ENCODE measurements at regions not wholly inside any gene's neighbourhood (a gene's known extent, or its start where the extent isn't known, plus 50 kb on each side); places are given as distances from the start of the nearest gene placed in this dataset.

- in situ Hi-C loops (cut with HindIII; ENCODE audit: extremely low pct_ligation_motif_present, low pct_unique_long_range_greater_than_20kb), result no loop called here
- no TSS peak for BruUV-seq (replicated peaks)
- no peaks in the 10 kb centered on the region for H3K27me3 ChIP-seq (ENCODE audit: control insufficient read depth in 1 of 2, insufficient read depth in 2 of 2, low read length in 2 of 2)
- intact Hi-C loops (cut with micrococcal nuclease; ENCODE audit: unreplicated experiment), result no loop called here
- H3K4me2 ChIP-seq (ENCODE audit: low read depth, low read length), result no peak overlapping the region
- H3K9me3 ChIP-seq (ENCODE audit: low read length), result no peaks in the 10 kb centered on the region
- ChIA-PET CTCF (ENCODE audit: low intra/inter-chr PET ratio, low total read pairs) (no interaction called here), POLR2A (no interaction called here)
- no peak for FAIRE-seq
- no peak for DNase-seq (ENCODE audit: low spot score)
- H4K20me1 ChIP-seq (ENCODE audit: insufficient read depth, low read length), result no peaks in the 10 kb centered on the region
- 11% methylated on average over 7 of the region's 7 CpGs for WGBS (ENCODE audit: low lambda C conversion rate)
- no peaks in the 10 kb centered on the region for H3K36me3 ChIP-seq (replicated peaks in 1 of 2; ENCODE audit: control insufficient read depth in 1 of 2, insufficient read depth in 2 of 2, low read length in 2 of 2)
- no peak for ATAC-seq
- no peaks in the 10 kb centered on the region for H3K79me2 ChIP-seq (ENCODE audit: insufficient read depth, low read length)
- H3K9ac ChIP-seq (ENCODE audit: insufficient read depth, low read depth, low read length), result no peak overlapping the region
- H3K27ac ChIP-seq (ENCODE audit: extremely low read length, insufficient read depth, low read length), result no peak overlapping the region
- H2AFZ ChIP-seq (ENCODE audit: low read length), result no peak overlapping the region
- H3K4me1 ChIP-seq (ENCODE audit: insufficient read depth, low read length), result no peaks in the 10 kb centered on the region
- TF ChIP-seq SMYD3 (CRISPR knock-in tag; IDR thresholded peaks at IDR 0.05) (no peak), MAFK (conservative IDR thresholded peaks at IDR 0.05 in 1 of 2, IDR thresholded peaks at IDR 0.05 in 1 of 2; ENCODE audit: low read length in 2 of 2) (peak in 1 of 2 experiments; percentile 51; a peak in 2 of 4 replicates), SRSF1 (optimal IDR thresholded peaks at IDR 0.05; ENCODE audit: low read depth, low read length) (no peak)
- H3K4me3 ChIP-seq (replicated peaks in 1 of 3; ENCODE audit: insufficient read depth in 1 of 3, low read depth in 2 of 3, low read length in 3 of 3), result no peak overlapping the region
Measured at GRCh38 chr5:164497311-164498064, 992.1 kb downstream of the MAT2B start.

- no peak for FAIRE-seq
- Histone ChIP-seq H3K4me3 (replicated peaks in 1 of 3; ENCODE audit: insufficient read depth in 1 of 3, low read depth in 2 of 3, low read length in 3 of 3) (no peak overlapping the region), H2AFZ (ENCODE audit: low read length) (no peak overlapping the region), H3K27me3 (ENCODE audit: control insufficient read depth in 1 of 2, insufficient read depth in 2 of 2, low read length in 2 of 2) (no peaks in the 10 kb centered on the region), H3K9me3 (ENCODE audit: low read length) (no peaks in the 10 kb centered on the region), H3K4me1 (ENCODE audit: insufficient read depth, low read length) (no peaks in the 10 kb centered on the region), H3K79me2 (ENCODE audit: insufficient read depth, low read length) (no peaks in the 10 kb centered on the region), H3K27ac (ENCODE audit: extremely low read length, insufficient read depth, low read length) (no peak overlapping the region), H4K20me1 (ENCODE audit: insufficient read depth, low read length) (no peaks in the 10 kb centered on the region), H3K9ac (ENCODE audit: insufficient read depth, low read depth, low read length) (no peak overlapping the region), H3K4me2 (ENCODE audit: low read depth, low read length) (no peak overlapping the region), H3K36me3 (replicated peaks in 1 of 2; ENCODE audit: control insufficient read depth in 1 of 2, insufficient read depth in 2 of 2, low read length in 2 of 2) (no peaks in the 10 kb centered on the region)
- ChIA-PET POLR2A (no interaction called here), CTCF (ENCODE audit: low intra/inter-chr PET ratio, low total read pairs) (no interaction called here)
- DNase-seq (ENCODE audit: low spot score), result no peak
- no peak for ATAC-seq
- intact Hi-C loops (cut with micrococcal nuclease; ENCODE audit: unreplicated experiment), result no loop called here
- TF ChIP-seq SETDB1 (CRISPR knock-in tag; IDR thresholded peaks at IDR 0.05; ENCODE audit: borderline replicate concordance) (no peak), ZNF431 (CRISPR knock-in tag; IDR thresholded peaks at IDR 0.05; ENCODE audit: borderline replicate concordance, low read depth) (no peak), ISX (CRISPR knock-in tag; conservative IDR thresholded peaks at IDR 0.05) (no peak), ZFP82 (CRISPR knock-in tag; IDR thresholded peaks at IDR 0.05; ENCODE audit: borderline replicate concordance) (no peak), DMAP1 (CRISPR knock-in tag; IDR thresholded peaks at IDR 0.05) (no peak), ZNF33B (CRISPR knock-in tag; IDR thresholded peaks at IDR 0.05) (no peak), TRAFD1 (CRISPR knock-in tag; IDR thresholded peaks at IDR 0.05; ENCODE audit: borderline replicate concordance) (no peak), TAF1 (CRISPR knock-in tag; IDR thresholded peaks at IDR 0.05) (no peak), MXD3 (CRISPR knock-in tag; IDR thresholded peaks at IDR 0.05) (no peak)
- in situ Hi-C loops (cut with HindIII; ENCODE audit: extremely low pct_ligation_motif_present, low pct_unique_long_range_greater_than_20kb), result no loop called here
- BruUV-seq (replicated peaks), result no TSS peak
Measured at GRCh38 chr5:164498438-164498837, 993.0 kb downstream of the MAT2B start.
